GM19043 (cell line): ENCODE measurements at regions not wholly inside any gene's neighbourhood (a gene's known extent, or its start where the extent isn't known, plus 50 kb on each side); places are given as distances from the start of the nearest gene placed in this dataset.
"Not testable (repeated sequence)": the region's sequence is repeated elsewhere in the genome, so short reads cannot be mapped to it uniquely, and the experiment has no call there.

Experiments
- ATAC-seq: cut with Tn5 transposase; IDR thresholded peaks from one replicate; pipeline ENCODE4 v1.9.1; 2021; ENCODE audit warnings: low read depth; ENCODE audit not compliant: unreplicated experiment

GRCh38 chr2:36235882-36236281 lies 119.7 kb upstream of the CRIM1 start:
- ATAC-seq: no peak

GRCh38 chr2:36235426-36235825 lies 120.2 kb upstream of the CRIM1 start:
- ATAC-seq: no peak

DNA sequence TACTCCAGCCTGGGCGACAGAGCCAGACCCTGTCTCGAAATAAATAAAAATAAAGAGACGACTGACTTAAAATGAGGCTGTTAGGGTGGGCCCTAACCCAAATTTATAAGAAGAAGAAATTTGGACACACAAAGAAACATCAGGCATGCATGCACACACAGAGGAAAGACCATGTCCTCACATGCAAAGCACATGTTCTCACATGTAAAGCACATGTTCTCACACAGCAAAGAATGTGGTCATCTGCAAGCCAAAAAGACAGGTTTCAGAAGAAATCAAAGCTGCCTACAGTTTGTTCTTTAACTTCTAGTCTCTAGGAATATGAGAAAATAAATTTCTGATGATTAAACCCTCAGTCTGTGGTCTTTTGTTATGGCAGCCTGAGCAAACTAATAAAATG lies 132.3 kb upstream of the CRIM1 start:
- ATAC-seq: no peak

DNA sequence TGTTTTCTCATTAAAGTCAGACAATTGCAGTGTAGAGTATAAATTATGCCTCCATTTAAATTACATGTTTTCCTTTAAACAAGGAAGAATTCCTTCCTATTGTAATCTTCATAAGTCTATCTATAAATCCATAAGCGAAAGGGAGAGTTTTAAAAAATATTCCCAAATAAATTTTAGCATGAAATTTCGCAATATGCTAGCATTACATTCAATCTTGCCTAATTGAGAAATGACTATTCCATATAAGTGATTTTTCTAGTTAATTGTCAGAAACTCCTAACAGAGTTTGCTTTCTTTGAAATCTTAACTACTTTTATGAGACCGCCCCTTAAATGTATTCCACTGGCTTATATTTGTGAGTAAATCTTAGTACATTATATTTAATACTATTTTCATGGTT lies 133.1 kb upstream of the CRIM1 start:
- ATAC-seq: no peak

GRCh38 chr2:36214691-36215090 lies 140.9 kb upstream of the CRIM1 start:
- ATAC-seq: no peak

DNA sequence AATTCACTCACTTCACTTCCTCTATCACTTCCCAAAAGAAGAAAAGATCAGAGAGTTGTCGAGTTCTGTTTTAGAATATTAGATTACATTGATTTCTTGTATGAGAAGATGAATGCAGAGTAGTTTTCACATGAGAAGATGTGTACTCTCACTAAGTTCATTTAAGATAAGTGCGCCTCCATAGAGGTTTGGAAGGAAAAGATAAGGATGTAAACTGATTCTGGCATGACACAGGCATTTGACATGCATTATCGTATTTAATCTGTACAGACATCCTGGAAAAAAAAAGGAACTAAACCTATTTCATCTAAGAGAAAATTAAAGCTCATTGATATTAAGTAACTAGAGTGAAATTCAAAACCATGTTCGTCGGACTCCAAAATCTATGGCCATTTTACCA lies 152.2 kb upstream of the CRIM1 start:
- ATAC-seq: no peak

DNA sequence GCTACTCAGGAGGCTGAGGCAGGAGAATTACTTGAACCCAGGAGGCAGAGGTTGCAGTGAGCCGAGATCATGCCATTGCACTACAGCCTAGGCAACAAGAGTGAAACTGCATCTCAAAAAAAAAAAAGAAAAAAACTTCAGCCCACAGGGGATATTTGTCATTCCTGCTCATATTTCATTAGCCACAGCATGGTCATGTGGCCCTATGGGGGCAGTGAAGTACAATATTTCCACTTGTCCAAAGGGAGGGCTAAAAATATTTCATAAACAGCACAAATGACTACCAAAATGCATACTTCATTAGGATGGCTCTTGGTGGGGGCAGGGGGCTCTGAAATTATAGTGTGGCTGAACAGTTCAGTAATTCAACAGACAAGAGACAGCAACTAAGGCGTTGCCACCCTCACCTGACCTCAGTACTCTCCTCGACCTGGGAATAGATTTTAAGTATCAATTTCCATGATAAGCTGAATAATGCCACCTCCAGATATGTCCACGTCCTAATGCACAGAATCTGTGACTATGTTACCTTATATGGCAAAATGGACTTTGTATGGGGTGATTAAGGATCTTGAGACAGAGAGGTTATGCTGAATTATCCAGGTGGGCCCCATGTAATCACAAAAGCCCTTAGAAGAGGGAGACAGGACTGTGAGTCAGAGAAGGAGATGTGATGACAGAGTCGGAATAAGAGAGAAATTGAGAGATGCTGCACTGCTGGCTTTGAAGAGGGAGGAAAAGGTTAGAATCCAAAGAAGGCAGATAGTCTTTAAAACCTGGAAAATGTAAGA lies 158.2 kb upstream of the CRIM1 start:
- ATAC-seq: no peak

GRCh38 chr2:36193680-36194079 lies 161.9 kb upstream of the CRIM1 start:
- ATAC-seq: no peak

DNA sequence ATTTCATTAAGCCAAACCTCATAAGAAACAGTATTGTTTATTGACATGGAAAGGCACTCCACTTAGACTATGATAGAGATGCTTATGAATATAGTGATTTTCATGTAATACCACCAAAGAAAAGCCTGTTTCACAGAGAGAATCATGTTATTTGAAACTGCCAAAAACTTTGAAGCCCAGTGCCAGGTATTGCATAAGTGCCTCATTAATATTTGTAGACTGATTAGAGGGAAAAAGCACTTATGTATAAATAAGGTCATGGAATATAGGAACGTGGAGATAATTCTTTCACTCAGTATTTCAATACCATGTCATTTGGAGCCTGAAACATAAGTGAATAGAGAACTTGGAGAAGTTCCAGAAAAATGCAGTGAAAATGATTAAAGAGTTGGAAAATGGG lies 162.6 kb upstream of the CRIM1 start:
- no peak for ATAC-seq

DNA sequence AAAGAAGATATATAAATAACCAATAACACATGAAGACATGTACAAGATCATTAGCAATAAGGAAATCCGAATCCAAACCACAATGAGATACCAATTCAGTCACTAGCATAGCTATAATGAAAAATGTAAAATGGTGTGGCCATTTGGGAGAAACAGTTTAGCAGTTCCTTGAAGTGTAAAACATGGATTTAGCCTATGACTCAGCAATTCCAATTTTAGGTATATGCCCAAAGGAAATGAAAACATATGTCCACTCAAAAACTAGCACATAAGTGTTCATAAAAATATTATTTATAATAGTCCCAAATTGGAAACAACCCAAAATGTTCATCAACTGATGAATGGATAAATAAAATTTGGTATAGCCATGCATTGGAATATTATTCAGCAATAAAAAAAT lies 165.5 kb upstream of the CRIM1 start:
- ATAC-seq: no peak

GRCh38 chr2:36185624-36186023 lies 170.0 kb upstream of the CRIM1 start:
- ATAC-seq: no peak

GRCh38 chr2:36184848-36185247 lies 170.7 kb upstream of the CRIM1 start:
- ATAC-seq: no peak

DNA sequence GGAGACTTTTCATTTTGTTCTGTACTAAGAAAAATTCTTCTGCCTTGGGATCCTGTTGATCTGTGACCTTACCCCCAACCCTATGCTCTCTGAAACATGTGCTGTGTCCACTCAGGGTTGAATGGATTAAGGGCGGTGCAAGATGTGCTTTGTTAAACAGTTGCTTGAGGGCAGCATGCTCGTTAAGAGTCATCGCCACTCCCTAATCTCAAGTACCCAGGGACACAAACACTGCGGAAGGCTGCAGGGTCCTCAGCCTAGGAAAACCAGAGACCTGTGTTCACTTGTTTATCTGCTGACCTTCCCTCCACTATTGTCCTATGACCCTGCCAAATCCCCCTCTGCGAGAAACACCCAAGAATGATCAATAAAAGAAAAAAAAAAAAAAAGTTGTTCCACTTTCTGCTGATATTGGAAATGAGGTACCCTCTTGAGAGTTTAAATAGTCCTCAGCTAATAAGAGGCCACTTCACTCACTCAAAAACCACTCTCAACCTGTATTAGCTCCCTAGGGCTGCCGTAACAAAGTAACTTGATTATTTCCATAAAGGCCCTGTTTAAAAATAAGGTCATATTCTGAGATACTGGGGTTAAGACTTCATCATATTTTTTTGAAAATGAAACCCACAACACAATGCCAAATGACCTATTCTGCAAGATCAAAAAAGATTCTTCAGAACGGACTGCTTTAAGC lies 174.6 kb upstream of the CRIM1 start:
- ATAC-seq: not testable (repeated sequence)

GRCh38 chr2:36180293-36180692 lies 175.3 kb upstream of the CRIM1 start:
- not testable (repeated sequence) for ATAC-seq

DNA sequence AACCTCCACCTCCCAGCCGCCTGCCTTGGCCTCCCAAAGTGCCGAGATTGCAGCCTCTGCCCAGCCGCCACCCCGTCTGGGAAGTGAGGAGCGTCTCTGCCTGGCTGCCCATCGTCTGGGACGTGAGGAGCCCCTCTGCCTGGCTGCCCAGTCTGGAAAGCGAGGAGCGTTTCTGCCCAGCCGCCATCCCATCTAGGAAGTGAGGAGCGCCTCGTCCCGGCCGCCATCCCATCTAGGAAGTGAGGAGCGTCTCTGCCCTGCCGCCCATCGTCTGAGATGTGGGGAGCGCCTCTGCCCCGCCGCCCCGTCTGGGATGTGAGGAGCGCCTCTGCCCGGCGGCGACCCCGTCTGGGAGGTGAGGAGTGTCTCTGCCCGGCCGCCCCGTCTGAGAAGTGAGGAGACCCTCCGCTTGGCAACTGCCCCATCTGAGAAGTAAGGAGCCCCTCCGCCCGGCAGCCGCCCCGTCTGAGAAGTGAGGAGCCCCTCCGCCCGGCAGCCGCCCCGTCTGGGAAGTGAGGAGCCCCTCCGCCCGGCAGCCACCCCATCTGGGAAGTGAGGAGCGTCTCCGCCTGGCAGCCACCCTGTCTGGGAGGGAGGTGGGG lies 175.8 kb upstream of the CRIM1 start:
- not testable (repeated sequence) for ATAC-seq

DNA sequence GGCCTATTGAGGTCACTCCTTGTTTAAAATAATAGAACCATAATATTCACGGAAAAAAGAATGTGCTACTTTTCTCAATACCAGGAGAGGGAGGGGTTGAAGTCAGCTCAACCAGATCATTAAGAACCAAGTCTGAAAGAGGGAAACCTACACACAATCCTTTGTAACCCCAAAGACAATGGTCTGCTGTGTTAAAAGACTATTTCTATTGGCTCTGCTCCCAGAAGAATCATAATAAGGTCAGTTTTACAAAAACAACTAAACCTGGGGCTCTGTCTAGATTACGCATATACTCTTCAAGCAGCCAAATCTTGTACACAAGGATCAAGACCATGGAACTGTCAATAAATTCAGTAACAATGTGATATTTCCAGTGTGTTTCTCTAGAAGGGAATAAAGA lies 177.2 kb upstream of the CRIM1 start:
- ATAC-seq: no peak

DNA sequence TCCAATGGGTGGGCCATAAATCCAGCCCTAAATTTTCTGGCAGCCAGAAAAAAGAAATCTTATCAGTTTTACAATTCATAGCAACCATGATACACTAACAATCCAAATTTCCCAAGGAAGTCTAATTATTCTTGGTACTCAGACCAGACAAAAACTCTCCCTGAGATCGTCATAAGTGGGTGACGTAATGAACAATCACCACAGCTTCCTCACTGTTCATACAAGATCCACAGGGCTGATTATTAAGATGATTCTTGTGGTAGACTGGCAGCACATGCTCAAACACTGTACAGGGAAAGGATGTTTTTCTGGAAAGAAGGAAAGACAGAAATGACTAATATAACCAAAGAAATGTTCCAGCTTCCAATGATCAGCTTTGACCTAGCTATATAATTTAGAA lies 178.3 kb upstream of the CRIM1 start:
- ATAC-seq: no peak

DNA sequence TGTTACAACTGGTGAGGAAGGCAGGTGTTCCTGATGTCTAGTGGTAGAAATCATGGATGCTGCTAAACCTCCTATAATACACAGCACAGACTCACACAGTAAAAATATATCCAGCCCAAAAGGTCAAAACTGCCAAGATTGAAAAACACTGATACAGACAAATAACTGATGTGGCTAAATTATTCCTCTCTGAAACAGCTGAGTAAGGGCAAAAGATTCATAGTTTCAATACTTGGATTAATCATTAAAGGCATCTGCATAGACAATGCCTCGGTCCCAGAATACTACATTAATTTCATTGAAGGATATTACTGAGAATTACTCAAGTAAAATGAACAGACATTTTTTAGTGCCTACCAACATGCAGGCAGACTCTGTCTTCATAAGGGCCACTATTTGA lies 180.7 kb upstream of the CRIM1 start:
- ATAC-seq: no peak

DNA sequence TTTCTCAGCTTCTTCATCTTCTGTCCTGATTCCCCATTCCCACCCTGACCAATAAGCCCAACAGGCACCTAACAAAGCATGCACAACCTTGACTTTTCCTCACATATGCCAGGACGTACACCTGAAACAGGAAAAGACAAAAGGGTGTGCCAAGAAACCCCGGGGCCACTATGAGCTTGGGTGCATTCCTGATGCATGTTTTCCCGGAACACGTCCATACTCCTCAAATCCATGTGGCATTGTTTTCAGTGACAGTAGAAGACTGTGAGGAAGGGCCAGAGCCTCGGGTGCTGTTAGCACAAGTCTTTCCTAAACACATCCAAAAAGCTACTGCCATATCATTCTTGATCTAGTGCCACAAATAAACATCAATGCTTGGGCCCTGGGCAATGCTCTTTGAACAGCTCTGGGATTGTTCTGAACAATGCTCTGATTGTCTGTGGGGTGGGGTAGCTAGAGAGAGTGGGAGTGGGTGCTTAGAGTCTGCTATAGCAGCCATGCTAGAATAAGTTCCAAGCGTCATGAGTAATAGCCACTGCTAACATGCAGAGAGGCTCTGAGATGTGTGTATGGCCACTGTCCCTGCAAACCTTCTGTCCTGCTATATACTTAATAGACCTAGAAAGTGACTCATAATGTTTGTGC lies 181.7 kb upstream of the CRIM1 start:
- ATAC-seq: no peak

GRCh38 chr2:36172824-36173223 lies 182.8 kb upstream of the CRIM1 start:
- no peak for ATAC-seq

GRCh38 chr2:36170805-36171204 lies 184.8 kb upstream of the CRIM1 start:
- ATAC-seq: peak; percentile 39
